Liver (tissue), 8 donors: ENCODE measurements at regions not wholly inside any gene's neighbourhood (a gene's known extent, or its start where the extent isn't known, plus 50 kb on each side); places are given as distances from the start of the nearest gene placed in this dataset.

Experiments used
- DNase-seq: peaks from one replicate; pipeline ENCODE4 v3.0.0-alpha.2; 2017; ENCODE audit warnings: low spot score
- H3K27ac ChIP-seq, 2 donors: one replicate each; pipeline ENCODE4 v1.7.0; 2013; ENCODE audit warnings: inconsistent platforms in 2 of 2, low read length in 2 of 2, control low read depth in 1 of 2, low read depth in 1 of 2, mild to moderate bottlenecking in 1 of 2
- H3K27me3 ChIP-seq, 4 donors: one replicate each; pipeline versions ENCODE4 v1.6.1 to v1.7.0; 2013; ENCODE audit warnings: low read length in 3 of 4, inconsistent platforms in 1 of 4, mild to moderate bottlenecking in 1 of 4, moderate library complexity in 1 of 4; ENCODE audit not compliant: control insufficient read depth in 4 of 4, insufficient read depth in 4 of 4
- H3K36me3 ChIP-seq, 4 donors: one replicate each; pipeline versions ENCODE4 v1.6.1 to v1.7.0; 2013; ENCODE audit warnings: low read length in 3 of 4, mild to moderate bottlenecking in 3 of 4, low read depth in 1 of 4, moderate library complexity in 1 of 4; ENCODE audit not compliant: control insufficient read depth in 4 of 4, insufficient read depth in 3 of 4
- H3K4me1 ChIP-seq, 4 donors: one replicate each; pipeline versions ENCODE4 v1.6.1 to v1.7.0; 2013; ENCODE audit warnings: low read length in 3 of 4, mild to moderate bottlenecking in 3 of 4, moderate library complexity in 1 of 4; ENCODE audit not compliant: control insufficient read depth in 4 of 4, insufficient read depth in 4 of 4
- H3K4me3 ChIP-seq, 3 donors: one replicate each; pipeline versions ENCODE4 v1.6.1 to v1.7.0; 2013; ENCODE audit warnings: low read length in 3 of 3, control low read depth in 1 of 3, low read depth in 1 of 3, mild to moderate bottlenecking in 1 of 3
- H3K9ac ChIP-seq, 2 donors: one replicate each; pipeline ENCODE4 v1.7.0; 2013; ENCODE audit warnings: low read length in 2 of 2, mild to moderate bottlenecking in 2 of 2, moderate library complexity in 2 of 2, control low read depth in 1 of 2, low read depth in 1 of 2
- H3K9me3 ChIP-seq, 4 donors: one replicate each; pipeline versions ENCODE4 v1.6.1 to v1.7.0; 2013; ENCODE audit warnings: low read length in 3 of 4; ENCODE audit not compliant: control insufficient read depth in 4 of 4
- GABPA ChIP-seq, 2 donors: IDR thresholded peaks in 1 of 2; conservative IDR thresholded peaks in 1 of 2; 2 replicates each; pipeline ENCODE4 v1.6.1; 2016; ENCODE audit warnings: antibody characterized with exemption in 2 of 2, mild to moderate bottlenecking in 1 of 2, moderate library complexity in 1 of 2
- HNF4G ChIP-seq: IDR thresholded peaks from 2 replicates; pipeline ENCODE4 v1.6.1; 2016; ENCODE audit warnings: antibody characterized with exemption
- JUND ChIP-seq, 2 donors: IDR thresholded peaks; 2 replicates each; pipeline ENCODE4 v1.6.1; 2016; ENCODE audit warnings: antibody characterized with exemption in 2 of 2
- RAD21 ChIP-seq, 2 donors: IDR thresholded peaks; 2 replicates each; pipeline ENCODE4 v1.6.1; 2016; ENCODE audit warnings: antibody characterized with exemption in 2 of 2, mild to moderate bottlenecking in 2 of 2
- RXRA ChIP-seq, 2 donors: IDR thresholded peaks; 2 replicates each; pipeline ENCODE4 v1.6.1; 2017 to 2018; ENCODE audit warnings: antibody characterized with exemption in 2 of 2, mild to moderate bottlenecking in 1 of 2
- SP1 ChIP-seq: IDR thresholded peaks from 2 replicates; pipeline ENCODE4 v1.6.1; 2018; ENCODE audit warnings: antibody characterized with exemption, mild to moderate bottlenecking
- YY1 ChIP-seq: IDR thresholded peaks from 2 replicates; pipeline ENCODE4 v1.6.1; 2016; ENCODE audit warnings: antibody characterized with exemption, mild to moderate bottlenecking
- WGBS: extraction: QIAGEN DNeasy Blood & Tissue Kit; methylation state at CpG from one replicate; pipeline ENCODE4 v1.1.7; 2013; 5-methylcytosine and 5-hydroxymethylcytosine counted together
- TF ChIP-seq, protein P1 (sequence below): fragments of 150-350 bp; IDR thresholded peaks from 2 replicates; pipeline ENCODE4 v1.5.1; 2017; ENCODE audit warnings: improper control_type of control experiment, low read depth, low read length; ENCODE audit not compliant: missing input control
- TF ChIP-seq, protein P2 (sequence below): IDR thresholded peaks from 2 replicates; pipeline ENCODE4 v1.6.1; 2016; ENCODE audit warnings: antibody characterized with exemption, mild to moderate bottlenecking
- TF ChIP-seq, protein P3 (sequence below): IDR thresholded peaks from 2 replicates; pipeline ENCODE4 v1.6.1; 2016; ENCODE audit warnings: antibody characterized with exemption
- donor health status: healthy.
- donor health status: healthy.
- donor health status: healthy.
- donor health status: healthy.
- donor health status: healthy.

DNA sequence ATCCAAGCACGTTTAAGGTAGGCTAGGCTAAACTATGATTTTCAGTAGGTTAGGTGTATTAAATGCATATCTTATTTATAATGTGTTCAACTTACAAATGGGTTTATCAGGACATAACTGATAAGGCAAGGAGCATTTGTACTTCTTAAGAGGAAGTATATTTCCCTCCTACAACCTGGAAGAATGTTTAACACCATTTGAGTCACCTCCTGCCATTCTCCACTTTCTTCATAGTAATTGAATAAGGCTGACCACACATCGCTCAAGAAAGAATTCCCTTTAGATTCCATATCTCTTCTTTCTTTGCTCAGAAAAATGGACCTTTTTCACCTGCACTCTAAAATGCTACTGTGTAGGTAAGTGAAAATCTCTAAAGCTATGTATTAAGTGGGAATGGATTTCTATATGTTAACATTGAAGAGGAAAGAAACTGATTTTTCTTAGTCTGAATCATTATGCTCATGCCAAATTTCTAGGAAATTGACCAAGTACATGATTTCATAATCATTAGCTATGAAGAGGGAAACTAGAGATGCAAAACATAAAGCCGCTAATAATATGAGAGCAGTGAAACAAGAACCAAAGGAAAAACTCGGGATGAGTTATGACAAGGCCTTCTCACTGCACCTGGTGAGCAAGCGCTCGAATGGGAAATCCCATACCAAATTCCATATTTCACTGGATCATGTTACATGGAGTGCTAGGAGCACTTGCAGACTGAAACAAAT is 210.4 kb downstream of the ALDH8A1 start:
- Histone ChIP-seq H3K27ac (no peak overlapping the region), H3K4me3 (no peak overlapping the region), H3K27me3 (no peaks in the 10 kb centered on the region), H3K4me1 (peaks cover 0 to 7% (median 1%) of the 10 kb centered on the region in 4 donors), H3K9ac (no peak overlapping the region), H3K36me3 (no peaks in the 10 kb centered on the region), H3K9me3 (no peaks in the 10 kb centered on the region)
- TF ChIP-seq, protein P1, sequence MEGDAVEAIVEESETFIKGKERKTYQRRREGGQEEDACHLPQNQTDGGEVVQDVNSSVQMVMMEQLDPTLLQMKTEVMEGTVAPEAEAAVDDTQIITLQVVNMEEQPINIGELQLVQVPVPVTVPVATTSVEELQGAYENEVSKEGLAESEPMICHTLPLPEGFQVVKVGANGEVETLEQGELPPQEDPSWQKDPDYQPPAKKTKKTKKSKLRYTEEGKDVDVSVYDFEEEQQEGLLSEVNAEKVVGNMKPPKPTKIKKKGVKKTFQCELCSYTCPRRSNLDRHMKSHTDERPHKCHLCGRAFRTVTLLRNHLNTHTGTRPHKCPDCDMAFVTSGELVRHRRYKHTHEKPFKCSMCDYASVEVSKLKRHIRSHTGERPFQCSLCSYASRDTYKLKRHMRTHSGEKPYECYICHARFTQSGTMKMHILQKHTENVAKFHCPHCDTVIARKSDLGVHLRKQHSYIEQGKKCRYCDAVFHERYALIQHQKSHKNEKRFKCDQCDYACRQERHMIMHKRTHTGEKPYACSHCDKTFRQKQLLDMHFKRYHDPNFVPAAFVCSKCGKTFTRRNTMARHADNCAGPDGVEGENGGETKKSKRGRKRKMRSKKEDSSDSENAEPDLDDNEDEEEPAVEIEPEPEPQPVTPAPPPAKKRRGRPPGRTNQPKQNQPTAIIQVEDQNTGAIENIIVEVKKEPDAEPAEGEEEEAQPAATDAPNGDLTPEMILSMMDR, result no peak
- TF ChIP-seq JUND (IDR thresholded peaks at IDR 0.05) (no peak), HNF4G (no peak)
- no peak for DNase-seq
- 93% methylated on average over 6 of the region's 6 CpGs for WGBS

DNA sequence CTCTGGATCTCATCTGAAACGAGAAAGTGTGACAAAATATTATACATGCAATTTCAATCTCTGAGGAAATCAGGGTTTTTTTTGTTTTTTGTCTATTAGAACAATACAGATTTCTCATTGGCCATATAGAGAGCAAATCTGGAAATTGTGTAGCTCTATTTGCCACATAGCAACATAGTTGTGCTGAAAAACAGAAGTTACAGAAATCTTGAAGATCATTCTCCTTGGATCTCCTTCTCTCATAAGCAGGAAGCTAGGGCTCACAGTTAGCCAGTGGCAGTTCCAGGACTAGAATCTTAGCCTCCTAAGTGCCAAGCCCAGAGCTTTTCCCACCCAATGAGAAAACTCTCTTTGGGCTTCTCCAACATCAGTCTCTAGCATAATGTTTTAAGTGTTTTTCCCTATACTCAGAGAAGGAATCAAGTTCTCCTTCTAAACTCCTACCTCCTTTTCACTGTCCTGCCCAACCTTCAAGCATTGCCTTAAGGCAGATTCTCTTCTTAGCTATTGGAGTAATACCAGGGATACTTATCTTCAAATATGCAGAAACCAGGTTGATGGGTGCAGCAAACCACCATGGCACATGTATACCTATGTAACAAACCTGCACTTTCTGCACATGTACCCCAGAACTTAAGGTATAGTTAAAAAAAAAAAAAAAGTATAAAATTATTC is 211.6 kb downstream of the ALDH8A1 start:
- no peak overlapping the region for H3K27ac ChIP-seq
- no peaks in the 10 kb centered on the region for H3K4me1 ChIP-seq
- no peaks in the 10 kb centered on the region for H3K36me3 ChIP-seq
- WGBS, result 72% methylated on average over 1 of the region's 1 CpG
- no peak overlapping the region for H3K9ac ChIP-seq
- no peaks in the 10 kb centered on the region for H3K27me3 ChIP-seq
- DNase-seq, result no peak
- H3K4me3 ChIP-seq, result no peak overlapping the region
- H3K9me3 ChIP-seq, result no peaks in the 10 kb centered on the region
- TF ChIP-seq JUND (IDR thresholded peaks at IDR 0.05) (no peak), SP1 (no peak), GABPA (IDR thresholded peaks at IDR 0.05 in 1 of 2, conservative IDR thresholded peaks at IDR 0.05 in 1 of 2) (no peak), YY1 (no peak), RAD21 (IDR thresholded peaks at IDR 0.05) (no peak), HNF4G (no peak), RXRA (IDR thresholded peaks at IDR 0.05) (no peak)
- TF ChIP-seq, protein P1, result no peak
- TF ChIP-seq, protein P2, sequence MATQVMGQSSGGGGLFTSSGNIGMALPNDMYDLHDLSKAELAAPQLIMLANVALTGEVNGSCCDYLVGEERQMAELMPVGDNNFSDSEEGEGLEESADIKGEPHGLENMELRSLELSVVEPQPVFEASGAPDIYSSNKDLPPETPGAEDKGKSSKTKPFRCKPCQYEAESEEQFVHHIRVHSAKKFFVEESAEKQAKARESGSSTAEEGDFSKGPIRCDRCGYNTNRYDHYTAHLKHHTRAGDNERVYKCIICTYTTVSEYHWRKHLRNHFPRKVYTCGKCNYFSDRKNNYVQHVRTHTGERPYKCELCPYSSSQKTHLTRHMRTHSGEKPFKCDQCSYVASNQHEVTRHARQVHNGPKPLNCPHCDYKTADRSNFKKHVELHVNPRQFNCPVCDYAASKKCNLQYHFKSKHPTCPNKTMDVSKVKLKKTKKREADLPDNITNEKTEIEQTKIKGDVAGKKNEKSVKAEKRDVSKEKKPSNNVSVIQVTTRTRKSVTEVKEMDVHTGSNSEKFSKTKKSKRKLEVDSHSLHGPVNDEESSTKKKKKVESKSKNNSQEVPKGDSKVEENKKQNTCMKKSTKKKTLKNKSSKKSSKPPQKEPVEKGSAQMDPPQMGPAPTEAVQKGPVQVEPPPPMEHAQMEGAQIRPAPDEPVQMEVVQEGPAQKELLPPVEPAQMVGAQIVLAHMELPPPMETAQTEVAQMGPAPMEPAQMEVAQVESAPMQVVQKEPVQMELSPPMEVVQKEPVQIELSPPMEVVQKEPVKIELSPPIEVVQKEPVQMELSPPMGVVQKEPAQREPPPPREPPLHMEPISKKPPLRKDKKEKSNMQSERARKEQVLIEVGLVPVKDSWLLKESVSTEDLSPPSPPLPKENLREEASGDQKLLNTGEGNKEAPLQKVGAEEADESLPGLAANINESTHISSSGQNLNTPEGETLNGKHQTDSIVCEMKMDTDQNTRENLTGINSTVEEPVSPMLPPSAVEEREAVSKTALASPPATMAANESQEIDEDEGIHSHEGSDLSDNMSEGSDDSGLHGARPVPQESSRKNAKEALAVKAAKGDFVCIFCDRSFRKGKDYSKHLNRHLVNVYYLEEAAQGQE, result no peak
- TF ChIP-seq, protein P3, sequence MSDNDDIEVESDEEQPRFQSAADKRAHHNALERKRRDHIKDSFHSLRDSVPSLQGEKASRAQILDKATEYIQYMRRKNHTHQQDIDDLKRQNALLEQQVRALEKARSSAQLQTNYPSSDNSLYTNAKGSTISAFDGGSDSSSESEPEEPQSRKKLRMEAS, result no peak
